HG03159 (cell line): ENCODE measurements at regions not wholly inside any gene's neighbourhood (a gene's known extent, or its start where the extent isn't known, plus 50 kb on each side); places are given as distances from the start of the nearest gene placed in this dataset.
A peak's percentile ranks its signal among the peaks of the same experiment; 100 is the strongest.

Experiments used
- ATAC-seq: cut with Tn5 transposase; IDR thresholded peaks from one replicate; pipeline ENCODE4 v1.9.1; 2021; ENCODE audit warnings: mild to moderate bottlenecking, moderate library complexity; ENCODE audit not compliant: unreplicated experiment

DNA sequence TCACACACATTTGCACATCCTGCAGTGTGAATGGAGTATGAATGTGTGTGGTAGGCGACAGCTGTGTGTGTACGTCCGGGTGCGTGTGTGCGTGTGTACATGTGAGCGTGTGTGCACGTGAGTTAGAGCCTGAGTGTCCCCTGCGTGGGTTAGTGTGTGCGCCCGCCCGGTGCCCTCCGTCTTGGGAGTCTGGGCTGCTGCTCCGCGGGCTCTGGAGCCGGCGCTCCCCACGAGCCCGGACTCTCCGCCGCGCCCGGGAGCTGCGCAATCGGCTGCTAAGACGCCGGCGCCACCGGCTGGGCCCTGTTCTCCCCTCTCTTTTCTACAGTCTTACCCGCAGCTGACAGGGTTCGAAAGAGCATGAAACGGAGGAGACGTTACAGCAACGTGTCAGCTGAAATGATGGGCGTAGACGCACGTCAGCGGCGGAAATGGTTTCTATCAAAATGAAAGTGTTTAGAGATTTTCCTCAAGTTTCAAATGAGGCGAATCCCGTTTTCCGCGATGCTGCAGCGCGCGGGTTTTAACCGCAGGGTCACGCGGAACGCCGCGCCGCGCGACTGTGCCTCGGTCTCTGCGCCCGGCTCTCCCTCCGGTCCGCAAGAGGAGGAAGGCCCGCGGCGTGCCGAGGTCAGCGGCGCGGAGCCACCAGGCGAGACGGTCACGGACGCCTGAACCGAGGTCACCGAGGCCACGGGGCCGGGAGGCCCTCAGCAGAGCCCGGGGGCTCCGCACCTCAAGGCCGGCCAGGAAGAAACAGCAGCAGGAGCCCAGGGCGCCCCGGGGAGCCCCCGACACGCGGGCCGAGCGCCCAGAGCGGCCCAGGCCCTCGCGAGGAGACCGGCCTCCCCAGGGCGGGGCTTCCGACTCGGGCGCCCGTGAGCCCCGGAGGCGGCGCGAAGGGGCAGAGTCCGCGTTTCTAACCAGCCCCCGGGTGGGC lies 95.3 kb upstream of the BHLHE23 start:
- peak; percentile 43 for ATAC-seq

DNA sequence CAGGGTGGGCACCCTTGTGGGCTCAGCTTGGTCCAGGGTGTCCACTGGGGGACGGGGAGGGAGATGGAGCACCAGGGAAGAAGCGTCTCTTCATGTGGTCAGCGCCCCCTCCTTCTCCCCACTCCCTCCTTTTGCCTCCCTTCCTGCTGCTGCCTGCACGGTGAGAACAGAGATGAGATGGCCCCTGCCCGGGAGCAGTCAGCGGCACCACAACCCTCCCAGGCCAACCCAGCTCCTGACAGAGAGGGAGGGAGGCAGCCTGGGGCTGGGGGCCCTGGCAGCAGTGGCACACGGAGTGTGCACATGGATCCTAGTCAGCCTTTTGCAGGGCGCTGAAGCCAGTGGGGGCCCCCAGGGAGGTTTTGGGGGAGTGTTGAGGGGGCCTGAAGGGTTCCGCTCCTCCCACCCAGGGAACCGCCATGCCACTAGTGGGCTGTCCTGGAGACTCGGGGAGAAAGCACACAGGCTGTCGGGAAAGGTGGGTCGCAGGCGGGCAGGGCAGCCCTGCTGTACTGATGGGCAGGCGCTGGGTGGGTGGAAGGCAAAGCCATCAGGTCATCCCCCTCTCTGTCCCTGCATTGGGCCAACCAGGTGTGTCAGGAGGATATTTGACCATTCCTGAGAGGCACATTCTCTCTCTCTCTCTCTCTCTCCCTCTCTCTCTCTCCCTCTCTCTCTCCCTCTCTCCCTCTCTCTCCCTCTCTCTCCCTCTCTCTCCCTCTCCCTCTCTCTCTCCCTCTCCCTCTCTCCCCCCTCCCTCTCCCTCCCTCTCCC lies 94.3 kb upstream of the BHLHE23 start:
- ATAC-seq = no peak

DNA sequence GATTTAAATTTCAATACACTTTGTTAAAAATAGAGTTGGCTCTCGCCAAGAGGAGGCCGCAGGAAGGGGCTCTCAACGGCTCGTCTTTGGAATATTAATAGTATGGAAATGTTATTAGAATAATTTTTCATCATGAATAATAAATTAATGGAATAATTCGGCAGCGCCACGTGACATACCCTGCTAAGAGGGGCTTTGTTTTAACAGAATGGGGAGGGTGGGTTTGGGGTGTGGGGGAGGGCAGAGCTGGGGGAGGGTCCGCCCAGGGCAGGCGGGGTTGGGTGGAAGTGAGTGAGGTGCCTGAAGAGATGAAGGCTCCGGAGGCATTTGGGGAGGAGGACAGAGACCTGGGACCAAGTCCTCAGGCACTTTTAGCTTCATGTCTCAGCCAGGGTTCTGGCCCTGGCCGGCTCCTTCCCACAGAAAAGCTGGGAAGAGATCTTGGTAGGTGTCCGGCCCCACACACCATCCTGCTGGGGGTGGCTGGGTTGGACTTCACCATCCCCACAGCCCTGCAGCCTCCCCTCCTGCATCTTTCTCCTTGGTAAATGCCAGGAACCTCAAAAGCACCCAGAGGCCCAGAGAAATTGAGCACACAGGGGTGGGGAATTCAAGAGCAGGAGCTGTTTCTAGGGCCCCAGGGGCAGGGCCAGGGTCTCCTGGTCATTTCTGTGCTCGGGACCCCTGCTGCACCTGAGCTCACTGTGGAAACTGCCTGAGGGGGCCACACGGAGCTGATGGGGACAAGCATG lies 93.6 kb upstream of the BHLHE23 start:
- ATAC-seq = no peak

DNA sequence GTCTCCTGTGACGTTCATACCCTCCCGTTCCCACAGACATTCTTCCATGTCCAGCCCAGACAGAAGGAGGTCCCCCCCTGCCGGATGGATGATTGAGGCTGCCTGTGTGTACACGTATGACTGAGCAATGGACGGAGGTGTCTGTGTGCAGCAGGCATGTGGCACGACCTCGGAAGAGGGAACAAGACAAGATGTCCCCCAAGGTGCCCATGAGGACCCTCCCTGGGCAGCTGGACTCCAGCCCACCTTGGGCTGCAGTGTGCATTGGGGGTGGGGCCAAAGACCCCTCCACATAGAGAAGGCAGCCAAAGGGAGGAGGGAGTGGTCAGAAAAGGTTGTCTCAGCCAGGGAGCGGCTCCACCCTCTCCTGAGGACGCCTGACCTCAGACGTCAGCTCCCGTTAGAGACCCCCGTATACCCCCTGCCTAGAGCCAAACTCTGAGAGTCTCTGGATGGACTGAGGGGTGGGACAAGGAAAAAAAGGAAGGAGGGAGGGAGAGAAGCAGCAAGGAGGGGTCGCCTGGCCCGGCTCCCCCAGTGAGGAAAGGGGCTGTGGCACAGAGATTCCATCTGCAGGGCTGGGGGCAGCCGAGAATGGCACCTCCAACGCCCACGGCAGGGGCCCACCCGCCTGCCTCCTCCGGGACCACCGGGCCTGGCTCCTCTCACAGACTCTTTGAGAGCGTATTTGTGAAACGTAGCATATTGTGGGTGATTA lies 92.9 kb upstream of the BHLHE23 start:
- no peak for ATAC-seq

DNA sequence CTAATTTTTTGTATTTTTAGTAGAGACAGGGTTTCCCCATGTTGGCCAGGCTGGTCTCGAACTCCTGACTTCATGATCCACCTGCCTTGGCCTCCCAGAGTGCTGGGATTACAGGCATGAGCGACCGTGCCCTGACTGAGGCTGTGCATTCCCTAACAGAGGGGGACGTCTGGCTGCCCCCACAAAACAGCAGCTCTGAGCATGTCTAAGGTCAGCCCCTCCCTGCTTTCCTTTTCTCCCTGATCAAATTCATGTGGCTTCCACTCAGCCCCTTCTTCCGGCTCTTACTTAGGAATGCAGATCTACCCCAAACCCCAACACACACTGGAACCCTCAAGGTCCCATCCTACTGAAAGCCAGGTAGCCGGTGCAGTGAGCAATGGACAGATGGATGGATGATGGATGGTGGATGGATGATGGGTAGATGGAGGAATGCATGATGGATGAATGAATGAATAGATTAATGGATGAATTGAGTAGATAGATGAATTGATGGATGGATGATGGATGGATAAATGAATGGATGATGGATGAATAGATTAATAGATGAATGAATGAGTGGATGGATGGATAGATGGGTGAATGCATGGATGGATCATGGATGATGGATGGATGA lies 91.5 kb upstream of the BHLHE23 start:
- ATAC-seq = no peak

DNA sequence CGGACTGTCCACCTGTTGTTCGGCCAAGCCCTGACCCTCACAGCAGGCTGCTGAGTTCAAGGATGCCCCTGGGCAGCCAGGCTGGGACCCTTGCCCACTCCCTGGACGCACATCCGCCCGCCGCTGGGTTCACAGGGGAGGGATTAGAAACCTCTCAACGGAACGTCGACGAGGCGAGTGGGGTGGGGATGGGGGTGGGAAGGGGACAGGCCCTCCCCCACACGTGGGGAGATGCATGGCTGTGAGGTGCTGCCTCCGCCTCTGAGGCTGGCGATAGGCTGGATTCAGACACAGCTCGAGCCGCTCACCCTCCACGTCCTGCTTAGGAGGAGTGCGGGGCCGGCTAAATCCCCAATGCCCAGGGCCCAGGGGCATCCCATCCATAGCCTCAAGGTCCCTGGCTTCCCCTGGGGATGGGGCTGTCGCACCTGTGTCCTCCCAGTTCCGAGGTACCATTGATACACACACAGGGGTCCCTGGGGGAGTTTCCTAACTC lies 90.6 kb upstream of the BHLHE23 start:
- ATAC-seq = no peak

DNA sequence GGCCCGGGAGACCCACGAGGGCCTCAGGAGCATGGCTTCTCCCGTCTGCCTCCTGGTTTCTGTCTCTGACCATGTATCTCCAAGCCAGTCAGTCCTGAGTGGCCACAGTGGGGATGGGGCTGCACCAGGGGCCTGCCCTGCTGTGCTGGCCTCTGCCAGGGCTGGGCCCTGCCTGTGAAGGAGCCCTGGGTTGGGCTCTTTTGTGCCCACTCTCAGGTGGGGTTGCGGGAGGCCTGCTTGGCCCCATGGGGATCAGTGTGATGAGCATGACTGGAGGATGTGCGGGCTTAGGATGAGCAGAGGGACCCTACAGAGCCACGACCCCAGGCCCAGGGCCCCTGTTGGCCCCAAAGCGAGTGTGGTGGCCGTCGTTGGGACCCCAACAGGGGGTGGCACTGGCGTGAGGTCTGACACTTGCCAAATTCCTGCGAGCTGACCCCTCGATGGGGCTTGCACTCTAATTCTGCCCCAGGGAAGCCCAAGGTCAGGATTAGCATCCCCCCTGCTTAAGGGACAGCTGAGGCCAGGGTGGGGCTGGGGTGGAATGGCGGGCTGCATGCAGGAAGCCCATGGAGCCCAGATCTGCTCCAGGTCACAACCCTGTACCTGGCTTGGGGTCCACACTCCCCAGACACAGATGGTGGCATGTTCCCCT lies 90.0 kb upstream of the BHLHE23 start:
- ATAC-seq = no peak

DNA sequence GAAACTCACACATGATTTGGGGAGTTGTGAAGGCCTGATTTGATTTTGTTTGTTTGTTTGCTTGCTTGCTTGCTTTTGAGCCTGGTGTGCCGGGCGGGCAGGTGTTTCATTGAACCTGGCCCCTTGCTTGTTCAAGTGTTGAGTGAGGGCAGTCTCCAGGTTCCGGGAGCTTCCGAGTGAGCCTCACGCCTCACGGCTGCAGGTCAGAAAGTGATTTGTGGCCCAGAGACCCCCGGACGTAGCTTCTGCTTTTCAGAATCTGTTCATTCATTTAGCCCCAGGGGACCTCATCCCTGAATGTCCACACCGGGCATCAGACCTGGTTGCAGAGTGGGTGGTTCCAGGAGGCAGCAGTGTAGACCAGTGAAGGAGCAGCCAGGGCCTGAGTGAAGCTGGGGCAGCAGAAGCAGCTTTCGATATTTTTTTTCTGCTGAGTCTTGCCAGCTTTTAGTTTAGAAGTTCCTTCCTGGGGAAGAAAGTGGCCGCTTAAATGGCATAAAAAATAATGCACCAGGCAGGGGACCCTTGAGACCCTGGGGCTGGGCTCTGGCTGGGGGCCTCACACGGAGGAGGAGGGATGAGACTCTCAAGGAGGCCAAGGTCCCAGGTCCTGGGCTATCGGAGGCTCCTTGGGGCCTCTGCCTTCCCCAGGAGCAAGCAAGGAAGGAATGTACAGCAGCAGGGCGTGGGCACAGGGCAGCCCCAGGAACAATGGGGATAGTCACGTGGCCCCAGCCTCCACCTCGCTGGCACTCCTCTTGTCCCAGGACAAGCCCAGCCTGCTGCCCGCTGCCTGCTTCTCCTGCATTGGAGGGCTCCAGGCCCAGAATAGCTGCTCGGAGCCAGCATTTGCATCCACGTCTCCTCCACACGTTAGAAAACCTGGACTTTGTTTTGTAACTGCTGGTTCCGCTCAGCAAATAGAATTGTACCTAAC lies 89.2 kb upstream of the BHLHE23 start:
- no peak for ATAC-seq

DNA sequence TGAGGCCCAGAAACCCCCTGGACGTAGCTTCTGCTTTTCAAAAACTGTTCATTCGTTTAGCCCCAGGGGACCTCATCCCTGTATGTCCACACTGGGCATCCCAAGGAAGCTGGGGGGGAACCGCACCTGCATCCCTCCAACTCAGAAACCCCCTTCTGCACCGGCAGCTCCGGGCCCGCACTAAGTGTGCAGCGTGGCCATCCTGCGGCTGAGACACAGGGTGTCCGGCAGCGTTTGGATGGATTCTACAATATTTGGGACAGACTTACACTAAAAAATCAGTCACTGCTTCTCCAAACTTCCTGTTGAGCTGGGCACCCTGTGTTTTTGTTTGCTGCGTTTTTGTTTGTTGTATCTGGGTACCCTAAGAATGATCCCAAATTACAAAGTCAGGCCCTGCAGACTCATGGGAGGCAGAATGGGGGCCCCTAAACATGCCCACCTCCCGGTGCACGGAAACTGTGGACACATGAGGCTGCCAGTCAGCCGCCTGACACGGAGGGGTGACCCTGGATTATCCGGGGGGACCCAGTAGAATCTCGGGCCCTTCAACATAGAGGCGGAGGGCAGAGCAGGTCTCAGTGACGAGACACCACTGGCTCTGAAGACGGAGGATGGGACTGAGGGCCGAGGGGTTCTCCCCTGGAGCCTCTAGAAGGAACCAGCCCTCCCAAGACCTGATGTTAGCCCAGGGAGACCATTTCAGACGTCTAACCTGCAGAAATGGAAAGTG lies 88.2 kb upstream of the BHLHE23 start:
- no peak for ATAC-seq

DNA sequence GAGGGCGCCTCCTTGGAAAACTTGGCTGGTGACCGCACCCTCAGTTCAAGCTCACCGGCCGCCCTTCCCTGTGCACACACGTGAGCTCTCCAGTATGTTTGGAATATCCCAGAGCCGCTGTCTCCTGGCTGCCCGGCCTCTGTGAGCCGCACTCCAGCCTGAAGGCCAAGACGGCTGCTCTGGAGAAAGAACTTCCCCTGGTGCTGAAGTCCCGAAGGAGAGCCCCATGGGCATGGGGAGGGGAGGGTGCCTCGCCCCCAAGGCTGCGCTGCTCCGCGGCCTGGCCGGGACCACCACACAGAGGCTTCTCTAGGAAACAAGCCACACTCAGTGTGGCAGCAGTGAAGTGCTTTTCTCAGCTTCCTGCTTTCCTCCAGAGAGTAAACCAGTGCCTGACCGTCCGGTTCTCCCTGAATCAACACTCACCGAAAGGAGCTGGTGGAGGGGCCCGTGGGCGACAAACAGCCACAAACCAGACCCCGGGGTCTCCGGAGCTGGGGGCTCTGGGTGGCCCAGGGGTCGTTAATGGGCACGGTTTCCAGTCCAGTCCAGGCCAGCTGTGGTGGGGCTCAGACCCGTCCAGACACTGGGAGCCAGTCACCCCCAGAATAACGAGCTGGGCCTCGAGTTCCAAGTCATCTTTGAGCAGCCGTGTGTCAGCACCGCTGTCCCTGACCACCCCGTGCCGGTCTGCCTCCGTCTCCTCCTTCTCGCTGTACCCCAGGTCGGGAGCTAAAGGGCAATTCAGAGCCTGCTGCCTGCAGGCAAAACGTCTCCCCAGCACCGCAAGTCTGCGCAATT lies 87.4 kb upstream of the BHLHE23 start:
- ATAC-seq = no peak

DNA sequence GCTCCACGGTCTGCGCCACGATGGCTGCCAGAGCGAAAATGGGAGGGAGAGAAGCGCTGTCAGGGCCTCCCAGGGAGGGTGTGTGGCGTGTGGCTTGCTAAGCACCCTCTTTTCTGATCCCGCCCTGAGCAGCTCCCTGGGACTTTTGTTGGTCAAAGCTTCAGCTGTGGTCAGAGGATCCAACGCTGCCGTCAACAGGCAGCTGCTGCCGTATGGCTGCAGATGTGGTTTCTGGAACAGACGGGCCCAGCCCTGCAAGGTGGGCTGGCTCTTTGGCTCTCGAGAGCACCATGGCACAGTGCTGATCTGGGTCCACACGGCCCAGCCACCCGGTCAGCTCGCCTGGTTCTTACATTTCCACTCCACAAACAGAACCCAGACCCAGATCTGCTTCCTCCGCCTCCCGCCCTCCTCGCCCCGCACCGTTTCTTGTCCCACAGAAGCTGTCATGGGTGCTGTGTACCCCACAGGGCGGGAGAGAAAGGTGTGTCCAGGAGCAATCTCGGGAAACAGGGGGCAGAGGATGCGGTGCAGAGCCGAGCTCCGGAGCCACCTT lies 86.0 kb upstream of the BHLHE23 start:
- no peak for ATAC-seq

DNA sequence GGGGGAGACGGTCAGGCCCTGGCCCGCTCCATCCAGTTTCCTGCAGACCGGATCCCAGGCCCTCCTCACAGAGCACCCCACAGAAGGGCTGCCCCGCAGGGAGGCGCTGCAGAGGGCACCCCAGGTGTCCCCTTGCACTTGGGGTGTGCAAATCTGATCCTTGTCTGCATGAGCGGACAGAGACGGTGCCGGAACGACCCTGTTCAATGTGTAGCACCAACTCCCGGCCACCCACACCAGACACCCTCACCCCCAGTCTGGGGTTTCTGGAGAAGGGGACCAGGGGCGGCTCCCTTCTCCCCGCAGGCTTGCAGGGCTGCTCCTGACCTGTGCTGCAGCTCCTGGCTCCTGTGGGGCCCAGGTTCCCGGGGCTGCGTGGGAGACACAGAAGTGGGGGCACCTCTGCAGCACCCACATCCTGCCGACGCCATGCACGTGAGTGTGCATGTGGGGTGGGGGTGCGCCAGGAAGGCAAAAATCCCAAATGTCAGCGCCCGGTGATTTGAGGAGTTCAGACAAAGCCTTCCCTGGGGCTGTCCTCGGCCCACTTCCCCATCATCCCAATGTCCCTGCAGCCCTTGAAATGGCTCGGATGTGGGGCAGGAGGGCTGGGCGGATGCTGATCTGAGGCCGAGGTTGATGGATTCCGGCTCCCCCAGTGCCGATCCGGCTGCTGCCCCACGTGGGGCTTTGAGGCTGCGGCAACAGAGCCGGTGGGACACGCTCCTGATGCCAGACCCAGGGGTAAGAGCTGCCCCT lies 85.3 kb upstream of the BHLHE23 start:
- ATAC-seq = no peak

DNA sequence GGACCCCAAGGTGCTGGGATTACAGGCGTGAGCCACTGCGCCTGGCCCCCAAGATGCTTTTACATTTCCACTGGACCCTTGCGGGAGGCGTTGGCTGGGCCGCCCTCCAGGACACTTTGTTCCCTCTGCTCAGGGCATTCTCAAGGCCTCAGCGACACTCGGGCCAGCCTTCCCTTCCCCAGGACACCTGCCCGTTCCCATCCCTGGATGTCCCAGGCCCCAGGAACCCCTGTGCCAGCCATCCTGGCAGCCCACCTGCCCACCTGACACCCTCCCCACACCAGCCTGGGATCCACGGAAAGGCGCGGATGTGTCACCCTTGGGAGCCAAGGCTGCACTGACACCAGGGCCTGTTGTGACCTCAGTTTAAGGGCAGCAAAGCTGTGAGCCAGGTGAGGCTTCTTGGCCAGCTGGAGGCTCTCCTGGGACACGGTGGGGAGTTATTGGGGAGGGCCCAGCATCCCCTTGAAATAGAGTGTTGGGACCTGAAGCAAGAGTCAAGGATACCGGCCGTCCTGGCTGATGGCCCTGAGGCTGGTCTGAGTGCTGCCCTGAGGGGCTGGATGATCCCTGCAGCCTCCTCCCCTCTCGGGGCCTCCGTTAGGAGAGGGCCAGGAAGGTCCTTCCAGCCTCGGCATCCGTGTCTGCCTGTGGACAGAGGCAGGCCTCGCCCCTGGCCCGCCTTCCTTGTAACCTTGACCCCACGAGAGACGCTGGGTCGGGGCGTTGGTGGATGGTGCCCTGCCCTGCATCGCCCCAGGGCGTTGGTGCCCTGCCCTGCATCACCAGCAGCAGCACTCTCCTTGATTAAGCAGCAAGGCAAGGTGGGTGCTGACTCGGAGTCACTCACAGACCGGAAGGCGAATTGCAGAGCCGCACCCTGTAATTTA lies 84.2 kb upstream of the BHLHE23 start:
- no peak for ATAC-seq

DNA sequence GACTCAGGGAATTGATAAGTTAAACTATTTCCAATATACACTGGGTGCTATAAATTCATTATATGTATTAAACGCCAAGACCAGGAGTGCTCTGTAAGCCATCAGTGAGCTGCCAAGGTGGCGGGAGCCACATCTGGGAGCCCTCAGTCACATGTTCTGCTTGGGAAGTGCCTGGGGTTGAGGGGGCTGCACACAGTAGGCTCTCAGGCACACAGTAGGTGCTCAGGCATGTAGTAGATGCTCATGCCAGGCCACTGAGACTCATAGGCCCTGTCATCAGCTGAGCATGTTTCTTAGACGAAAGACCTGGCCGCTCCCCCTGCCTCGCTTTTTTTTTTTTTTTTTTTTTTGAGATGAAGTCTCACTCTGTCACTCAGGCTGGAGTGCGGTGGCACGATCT lies 83.3 kb upstream of the BHLHE23 start:
- no peak for ATAC-seq
